ENCODE measurements at regions not wholly inside any gene's neighbourhood (a gene's known extent, or its start where the extent isn't known, plus 50 kb on each side); places are given as distances from the start of the nearest gene placed in this dataset.

DNA sequence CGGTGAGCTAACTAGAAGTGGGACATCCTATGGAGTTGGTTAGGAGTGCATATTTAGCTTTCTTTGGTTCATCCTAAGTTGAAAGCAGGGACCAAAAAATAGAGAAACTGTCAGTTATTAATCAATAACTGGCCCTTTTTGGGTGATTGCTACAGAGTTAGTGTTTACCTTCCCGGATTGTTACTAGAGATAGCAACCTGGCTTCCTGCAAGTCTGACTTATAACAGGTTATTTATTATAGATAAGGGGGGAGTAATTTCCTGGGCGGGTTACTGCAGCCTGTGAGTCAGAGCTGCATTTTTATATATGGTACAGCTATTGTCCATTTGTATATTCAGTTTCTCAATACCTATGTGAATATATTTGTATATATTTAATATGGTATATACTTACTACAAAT lies 522.0 kb downstream of the MFSD1 start:
- CTCF ChIA-PET: interaction anchor here (2.1 to 2.6 kb wide), 2 partner anchors 19 to 481 kb away, joined by 5 to 9 read pairs; no protein-coding TSS in a partner anchor
- intact Hi-C loops (cut with micrococcal nuclease): loop anchor here (2.0 kb wide), 1 partner anchor 481 kb away; no protein-coding TSS in a partner anchor

DNA sequence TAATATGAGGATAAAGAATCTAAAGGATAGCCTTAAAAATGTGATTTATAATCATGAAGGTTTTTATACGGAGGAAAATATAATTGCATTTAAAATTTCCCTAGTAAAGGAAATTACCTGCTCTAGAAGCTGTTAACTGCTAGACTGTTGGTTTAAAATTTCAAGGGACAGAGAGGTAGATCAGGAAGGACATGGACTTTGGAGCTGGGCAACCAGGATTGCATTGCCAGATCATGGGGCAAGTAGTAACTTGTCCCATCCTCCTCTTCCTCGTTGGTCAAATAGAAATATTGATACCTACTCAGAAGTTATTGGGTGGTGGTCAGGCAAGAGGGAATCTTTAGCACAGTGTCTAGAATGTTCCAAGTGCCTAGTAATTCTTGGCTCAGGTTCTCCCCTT lies 525.1 kb downstream of the MFSD1 start:
- TF ChIP-seq CTCF (IDR thresholded peaks at IDR 0.05): no peak
- H3K27me3 Mint-ChIP-seq: no peaks in the 10 kb centered on the region
- POLR2A ChIA-PET: no interaction called here
- CTCF ChIA-PET: no interaction called here
- no peaks in the 10 kb centered on the region for H3K4me1 Mint-ChIP-seq (ENCODE audit: low read depth)
- ATAC-seq (no peak), DNase-seq (no peak)
- H3K36me3 Mint-ChIP-seq (ENCODE audit: low read depth): no peaks in the 10 kb centered on the region
- no peaks in the 10 kb centered on the region for H3K9me3 Mint-ChIP-seq
- H3K27ac Mint-ChIP-seq: no peak overlapping the region
- intact Hi-C loops (cut with micrococcal nuclease): no loop called here
- H3K4me3 Mint-ChIP-seq: no peak overlapping the region

More for the DNA sequence above, 522.0 kb downstream of the MFSD1 start:
- POLR2A ChIA-PET: no interaction called here
- no peaks in the 10 kb centered on the region for H3K4me1 Mint-ChIP-seq (ENCODE audit: low read depth)
- H3K36me3 Mint-ChIP-seq (ENCODE audit: low read depth): no peaks in the 10 kb centered on the region
- no peak for TF ChIP-seq CTCF (IDR thresholded peaks at IDR 0.05)
- no peaks in the 10 kb centered on the region for H3K9me3 Mint-ChIP-seq
- no peak for ATAC-seq
- H3K4me3 Mint-ChIP-seq: no peak overlapping the region
- no peak overlapping the region for H3K27ac Mint-ChIP-seq
- no peaks in the 10 kb centered on the region for H3K27me3 Mint-ChIP-seq
- no peak for DNase-seq

- no peaks in the 10 kb centered on the region for H3K4me1 Mint-ChIP-seq (ENCODE audit: low read depth)
- H3K4me3 Mint-ChIP-seq: no peak overlapping the region
- ChIA-PET POLR2A (no interaction called here), CTCF (no interaction called here)
- no peaks in the 10 kb centered on the region for H3K36me3 Mint-ChIP-seq (ENCODE audit: low read depth)
- TF ChIP-seq CTCF (IDR thresholded peaks at IDR 0.05): no peak
- no peaks in the 10 kb centered on the region for H3K27me3 Mint-ChIP-seq
- intact Hi-C loops (cut with micrococcal nuclease): no loop called here
- ATAC-seq: no peak
- no peak for DNase-seq
- no peaks in the 10 kb centered on the region for H3K9me3 Mint-ChIP-seq
- H3K27ac Mint-ChIP-seq: no peak overlapping the region
Measured at GRCh38 chr3:159332535-159333099, 530.8 kb downstream of the MFSD1 start.

- CTCF ChIA-PET: no interaction called here
Measured at GRCh38 chr3:159339131-159339530, 537.3 kb downstream of the MFSD1 start.

More at GRCh38 chr3:159339131-159339530, 537.3 kb downstream of the MFSD1 start:
- H3K27ac Mint-ChIP-seq: no peak overlapping the region
- H3K9me3 Mint-ChIP-seq: peaks cover 2% of the 10 kb centered on the region
- POLR2A ChIA-PET: no interaction called here
- H3K36me3 Mint-ChIP-seq (ENCODE audit: low read depth): no peaks in the 10 kb centered on the region
- H3K4me1 Mint-ChIP-seq (ENCODE audit: low read depth): no peaks in the 10 kb centered on the region
- intact Hi-C loops (cut with micrococcal nuclease): no loop called here
- DNase-seq: no peak
- no peaks in the 10 kb centered on the region for H3K27me3 Mint-ChIP-seq
- no peak for TF ChIP-seq CTCF (IDR thresholded peaks at IDR 0.05)
- no peak overlapping the region for H3K4me3 Mint-ChIP-seq
- no peak for ATAC-seq
